GM06990 (cell line): ENCODE measurements at regions not wholly inside any gene's neighbourhood (a gene's known extent, or its start where the extent isn't known, plus 50 kb on each side); places are given as distances from the start of the nearest gene placed in this dataset.

Experiments
- DNase-seq: peaks from one replicate; pipeline ENCODE4 v3.0.0-alpha.2; 2011; ENCODE audit not compliant: insufficient read length; ENCODE audit errors: extremely low read depth
- H3K27me3 ChIP-seq: replicated peaks from 2 replicates; pipeline ENCODE4 v1.6.0; 2011; ENCODE audit warnings: low read length; ENCODE audit not compliant: control insufficient read depth, insufficient read depth
- H3K36me3 ChIP-seq: 2 replicates; pipeline ENCODE4 v1.5.1; 2011; ENCODE audit warnings: low read length; ENCODE audit not compliant: control insufficient read depth, insufficient read depth
- H3K4me3 ChIP-seq: replicated peaks from 2 replicates; pipeline ENCODE4 v1.5.1; 2011; ENCODE audit warnings: low read depth, mild to moderate bottlenecking, control low read depth, low read length
- TF ChIP-seq, protein P1 (sequence below): IDR thresholded peaks from 2 replicates; pipeline ENCODE4 v1.5.1; 2011; ENCODE audit warnings: low read length, control low read depth, mild to moderate bottlenecking, inconsistent platforms; ENCODE audit not compliant: insufficient read depth, poor library complexity, severe bottlenecking

GRCh38 chr2:195582188-195582587, 74.8 kb upstream of the SLC39A10 start:
- DNase-seq: no peak
- H3K4me3 ChIP-seq: no peak overlapping the region
- TF ChIP-seq, protein P1, sequence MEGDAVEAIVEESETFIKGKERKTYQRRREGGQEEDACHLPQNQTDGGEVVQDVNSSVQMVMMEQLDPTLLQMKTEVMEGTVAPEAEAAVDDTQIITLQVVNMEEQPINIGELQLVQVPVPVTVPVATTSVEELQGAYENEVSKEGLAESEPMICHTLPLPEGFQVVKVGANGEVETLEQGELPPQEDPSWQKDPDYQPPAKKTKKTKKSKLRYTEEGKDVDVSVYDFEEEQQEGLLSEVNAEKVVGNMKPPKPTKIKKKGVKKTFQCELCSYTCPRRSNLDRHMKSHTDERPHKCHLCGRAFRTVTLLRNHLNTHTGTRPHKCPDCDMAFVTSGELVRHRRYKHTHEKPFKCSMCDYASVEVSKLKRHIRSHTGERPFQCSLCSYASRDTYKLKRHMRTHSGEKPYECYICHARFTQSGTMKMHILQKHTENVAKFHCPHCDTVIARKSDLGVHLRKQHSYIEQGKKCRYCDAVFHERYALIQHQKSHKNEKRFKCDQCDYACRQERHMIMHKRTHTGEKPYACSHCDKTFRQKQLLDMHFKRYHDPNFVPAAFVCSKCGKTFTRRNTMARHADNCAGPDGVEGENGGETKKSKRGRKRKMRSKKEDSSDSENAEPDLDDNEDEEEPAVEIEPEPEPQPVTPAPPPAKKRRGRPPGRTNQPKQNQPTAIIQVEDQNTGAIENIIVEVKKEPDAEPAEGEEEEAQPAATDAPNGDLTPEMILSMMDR: no peak
- no peaks in the 10 kb centered on the region for H3K36me3 ChIP-seq
- H3K27me3 ChIP-seq: no peaks in the 10 kb centered on the region

DNA sequence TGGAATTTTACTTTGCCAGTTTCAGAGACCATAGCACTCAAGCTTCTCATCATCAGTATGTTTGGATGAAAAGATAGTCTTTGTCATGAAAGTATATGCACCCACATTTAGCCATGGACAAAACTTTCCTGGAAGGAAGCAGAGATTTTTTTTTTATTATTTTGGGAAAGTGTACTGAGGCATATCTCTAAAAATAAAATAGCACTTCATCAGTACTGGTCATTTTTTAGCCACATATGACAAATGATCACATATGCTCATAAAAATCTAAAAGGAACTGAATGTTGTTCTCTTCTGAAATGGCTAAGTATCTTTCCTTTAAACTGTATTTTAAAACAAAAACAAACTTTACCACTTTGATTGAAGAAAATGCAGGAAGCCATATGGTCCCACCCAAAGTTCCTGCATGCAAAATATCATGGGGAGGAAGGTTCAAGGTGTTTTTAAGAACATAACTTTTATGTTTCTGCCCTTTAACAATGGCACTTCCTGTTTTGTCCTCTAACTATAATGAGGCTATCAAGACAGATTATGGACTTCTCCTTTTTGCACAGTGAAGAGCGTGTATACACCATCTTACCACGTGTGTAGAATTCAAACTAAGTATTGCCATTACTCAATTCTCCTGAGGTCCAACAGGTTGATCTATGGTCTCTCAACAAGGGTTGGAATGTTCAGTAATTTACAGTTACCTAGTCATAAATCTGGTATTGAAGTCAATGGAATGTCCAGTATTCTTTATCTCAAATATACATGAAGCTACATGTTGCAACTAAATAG, 77.1 kb upstream of the SLC39A10 start:
- TF ChIP-seq, protein P1: no peak
- no peak for DNase-seq
- no peaks in the 10 kb centered on the region for H3K36me3 ChIP-seq
- no peak overlapping the region for H3K4me3 ChIP-seq
- H3K27me3 ChIP-seq: no peaks in the 10 kb centered on the region

DNA sequence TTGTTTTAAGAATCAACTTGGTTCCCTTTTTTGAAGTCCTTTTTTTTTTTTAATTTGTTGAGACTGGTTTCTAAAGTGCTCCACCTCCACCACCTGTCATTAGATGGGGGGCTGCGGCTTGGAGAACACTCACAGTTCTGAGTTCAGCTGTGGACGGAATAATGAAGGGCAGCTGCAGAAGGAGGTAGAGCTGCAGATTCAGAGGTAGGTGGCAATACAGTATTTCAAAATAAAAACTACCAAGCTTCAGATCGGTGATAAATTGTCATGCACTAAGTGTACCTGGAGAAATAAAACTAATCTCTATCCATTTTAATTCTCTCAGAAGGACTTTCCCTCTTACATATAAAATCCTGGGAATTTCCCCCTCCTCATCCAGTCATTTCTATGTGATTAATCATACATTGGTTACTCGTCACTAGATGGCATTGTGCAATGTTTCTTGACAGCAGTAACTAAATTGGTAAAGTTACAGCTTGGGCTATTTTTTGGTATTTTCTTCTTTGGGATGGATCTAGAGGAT, 81.1 kb upstream of the SLC39A10 start:
- no peak overlapping the region for H3K4me3 ChIP-seq
- no peaks in the 10 kb centered on the region for H3K27me3 ChIP-seq
- TF ChIP-seq, protein P1: peak; percentile 30
- no peak for DNase-seq
- H3K36me3 ChIP-seq: no peaks in the 10 kb centered on the region

GRCh38 chr2:195575016-195575415, 82.0 kb upstream of the SLC39A10 start:
- Histone ChIP-seq H3K36me3 (no peaks in the 10 kb centered on the region), H3K27me3 (no peaks in the 10 kb centered on the region), H3K4me3 (no peak overlapping the region)
- DNase-seq: no peak
- TF ChIP-seq, protein P1: no peak

- no peaks in the 10 kb centered on the region for H3K27me3 ChIP-seq
- TF ChIP-seq, protein P1: no peak
- no peak for DNase-seq
- H3K36me3 ChIP-seq: no peaks in the 10 kb centered on the region
- no peak overlapping the region for H3K4me3 ChIP-seq
Measured at GRCh38 chr2:195574312-195574711, 82.7 kb upstream of the SLC39A10 start.
